ENCODE measurements at regions not wholly inside any gene's neighbourhood (a gene's known extent, or its start where the extent isn't known, plus 50 kb on each side); places are given as distances from the start of the nearest gene placed in this dataset.

- H3K27ac ChIP-seq = no peak overlapping the region
- peaks cover 0 to 9% (median 3%) of the 10 kb centered on the region in 3 donors for H3K4me1 ChIP-seq
- TF ChIP-seq POLR2A (IDR thresholded peaks at IDR 0.05) = no peak
- no peak for TF ChIP-seq CTCF (IDR thresholded peaks at IDR 0.05)
- no peaks in the 10 kb centered on the region for H3K27me3 ChIP-seq
- DNase-seq = no peak
- no peaks in the 10 kb centered on the region for H3K9me3 ChIP-seq
- no peaks in the 10 kb centered on the region for H3K36me3 ChIP-seq
- 88 to 90% methylated on average over 7 to 9 of the region's 11 CpGs for WGBS, 2 donors
- intact Hi-C loops (cut with DNase I) = no loop called here
- no peak overlapping the region for H3K4me3 ChIP-seq
These were observed 50.3 kb upstream of the GADD45G start for GRCh38 chr9:89554307-89555035.

- Histone ChIP-seq H3K36me3 (no peaks in the 10 kb centered on the region), H3K4me1 (peaks cover 4 to 18% (median 7%) of the 10 kb centered on the region in 3 donors), H3K4me3 (no peak overlapping the region), H3K9me3 (no peaks in the 10 kb centered on the region), H3K27ac (no peak overlapping the region), H3K27me3 (no peaks in the 10 kb centered on the region)
- intact Hi-C loops (cut with DNase I) = no loop called here
- no peak for TF ChIP-seq POLR2A (IDR thresholded peaks at IDR 0.05)
- no peak for TF ChIP-seq CTCF (IDR thresholded peaks at IDR 0.05)
- no peak for DNase-seq
- WGBS, 2 donors = 72 to 85% methylated on average over 4 to 5 of the region's 6 CpGs
These were observed 51.3 kb upstream of the GADD45G start for GRCh38 chr9:89553451-89554010.

- WGBS, 2 donors = 61 to 66% methylated on average over 9 of the region's 9 CpGs
- intact Hi-C loops (cut with DNase I) = no loop called here
- Histone ChIP-seq H3K9me3 (peaks cover 0 to 9% (median 6%) of the 10 kb centered on the region in 3 donors), H3K4me1 (peaks cover 5 to 18% (median 6%) of the 10 kb centered on the region in 3 donors), H3K4me3 (no peak overlapping the region), H3K27ac (no peak overlapping the region), H3K27me3 (no peaks in the 10 kb centered on the region), H3K36me3 (no peaks in the 10 kb centered on the region)
- no peak for DNase-seq
- TF ChIP-seq CTCF (IDR thresholded peaks at IDR 0.05) = no peak
- no peak for TF ChIP-seq POLR2A (IDR thresholded peaks at IDR 0.05)
These were observed 52.5 kb upstream of the SEMA4D start for GRCh38 chr9:89550346-89550927.

- intact Hi-C loops (cut with DNase I) = loop anchor here (10.0 kb wide), 1 partner anchor 224 kb away; no protein-coding TSS in a partner anchor
- H3K27me3 ChIP-seq = no peaks in the 10 kb centered on the region
- no peaks in the 10 kb centered on the region for H3K36me3 ChIP-seq
- H3K9me3 ChIP-seq = peaks cover 0 to 9% (median 7%) of the 10 kb centered on the region in 3 donors
- peaks cover 8 to 26% (median 9%) of the 10 kb centered on the region in 3 donors for H3K4me1 ChIP-seq
- H3K27ac ChIP-seq = peak overlapping the region in 3 of 4 donors; percentile 52 to 72 (median 69)
- 20 to 21% methylated on average over 5 of the region's 5 CpGs for WGBS, 2 donors
- no peak overlapping the region for H3K4me3 ChIP-seq
- TF ChIP-seq CTCF (IDR thresholded peaks at IDR 0.05) (peak; percentile 91 to 96 (median 92)), POLR2A (IDR thresholded peaks at IDR 0.05) (no peak)
- DNase-seq = no peak
These were observed 51.2 kb upstream of the SEMA4D start for GRCh38 chr9:89549031-89549644.
